HG03565 (cell line): ENCODE measurements at regions not wholly inside any gene's neighbourhood (a gene's known extent, or its start where the extent isn't known, plus 50 kb on each side); places are given as distances from the start of the nearest gene placed in this dataset.
"Not testable (repeated sequence)": the region's sequence is repeated elsewhere in the genome, so short reads cannot be mapped to it uniquely, and the experiment has no call there.

Experiments used
- ATAC-seq: cut with Tn5 transposase; IDR thresholded peaks from one replicate; pipeline ENCODE4 v1.9.1; 2021; ENCODE audit warnings: mild to moderate bottlenecking, moderate library complexity; ENCODE audit not compliant: unreplicated experiment

- ATAC-seq = no peak
Observed at GRCh38 chr5:99191206-99191745, 262.5 kb upstream of the CHD1 start.

GRCh38 chr5:99187611-99188010, 258.8 kb upstream of the CHD1 start:
- ATAC-seq = no peak

GRCh38 chr5:99179206-99179605, 250.4 kb upstream of the CHD1 start:
- no peak for ATAC-seq

- ATAC-seq = no peak
Observed at GRCh38 chr5:99177796-99178195, 249.0 kb upstream of the CHD1 start.

GRCh38 chr5:99176186-99176585, 247.4 kb upstream of the CHD1 start:
- no peak for ATAC-seq

- no peak for ATAC-seq
Observed at GRCh38 chr5:99169309-99169708, 240.5 kb upstream of the CHD1 start.

GRCh38 chr5:99161538-99161937, 232.7 kb upstream of the CHD1 start:
- not testable (repeated sequence) for ATAC-seq

GRCh38 chr5:99156688-99157087, 227.9 kb upstream of the CHD1 start:
- no peak for ATAC-seq

- ATAC-seq = not testable (repeated sequence)
Observed at GRCh38 chr5:99143283-99143795, 214.5 kb upstream of the CHD1 start.

- no peak for ATAC-seq
Observed at GRCh38 chr5:99141534-99142128, 212.8 kb upstream of the CHD1 start.

GRCh38 chr5:99138911-99139310, 210.1 kb upstream of the CHD1 start:
- ATAC-seq = no peak

GRCh38 chr5:99133921-99134320, 205.1 kb upstream of the CHD1 start:
- ATAC-seq = no peak

- no peak for ATAC-seq
Observed at GRCh38 chr5:99129768-99130501, 201.1 kb upstream of the CHD1 start.

- ATAC-seq = no peak
Observed at GRCh38 chr5:99122976-99123375, 194.2 kb upstream of the CHD1 start.

- no peak for ATAC-seq
Observed at GRCh38 chr5:99119326-99119725, 190.5 kb upstream of the CHD1 start.

GRCh38 chr5:99116526-99116925, 187.7 kb upstream of the CHD1 start:
- no peak for ATAC-seq

GRCh38 chr5:99109894-99110293, 181.1 kb upstream of the CHD1 start:
- no peak for ATAC-seq

GRCh38 chr5:99105216-99105615, 176.4 kb upstream of the CHD1 start:
- ATAC-seq = no peak

GRCh38 chr5:99104538-99105132, 175.8 kb upstream of the CHD1 start:
- ATAC-seq = no peak

GRCh38 chr5:99102073-99102697, 173.4 kb upstream of the CHD1 start:
- no peak for ATAC-seq

GRCh38 chr5:99099691-99100090, 170.9 kb upstream of the CHD1 start:
- ATAC-seq = no peak
